ENCODE measurements at regions not wholly inside any gene's neighbourhood (a gene's known extent, or its start where the extent isn't known, plus 50 kb on each side); places are given as distances from the start of the nearest gene placed in this dataset.

DNA sequence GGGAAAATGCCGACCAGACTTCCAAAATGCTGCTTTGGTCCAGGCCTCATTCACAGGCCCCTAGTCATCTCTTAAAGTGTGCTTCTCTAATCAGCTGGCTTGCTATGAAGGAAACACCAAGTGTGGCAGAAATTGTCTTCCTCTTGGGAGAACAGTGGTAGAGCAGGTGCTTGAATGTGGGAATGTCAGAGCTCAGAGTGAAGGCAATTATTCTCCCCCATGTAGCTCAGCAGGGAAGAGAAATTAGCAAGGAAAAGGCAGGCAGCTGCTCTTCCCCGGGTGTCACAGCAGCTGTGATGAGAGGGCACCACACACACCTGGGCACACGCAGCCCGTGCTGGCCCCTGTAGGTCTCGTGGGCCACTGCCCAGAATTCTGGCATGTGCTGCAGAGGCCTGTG is 358.5 kb downstream of the WDR72 start:
- no peak for DNase-seq (ENCODE audit: low read depth in 2 of 2)

DNA sequence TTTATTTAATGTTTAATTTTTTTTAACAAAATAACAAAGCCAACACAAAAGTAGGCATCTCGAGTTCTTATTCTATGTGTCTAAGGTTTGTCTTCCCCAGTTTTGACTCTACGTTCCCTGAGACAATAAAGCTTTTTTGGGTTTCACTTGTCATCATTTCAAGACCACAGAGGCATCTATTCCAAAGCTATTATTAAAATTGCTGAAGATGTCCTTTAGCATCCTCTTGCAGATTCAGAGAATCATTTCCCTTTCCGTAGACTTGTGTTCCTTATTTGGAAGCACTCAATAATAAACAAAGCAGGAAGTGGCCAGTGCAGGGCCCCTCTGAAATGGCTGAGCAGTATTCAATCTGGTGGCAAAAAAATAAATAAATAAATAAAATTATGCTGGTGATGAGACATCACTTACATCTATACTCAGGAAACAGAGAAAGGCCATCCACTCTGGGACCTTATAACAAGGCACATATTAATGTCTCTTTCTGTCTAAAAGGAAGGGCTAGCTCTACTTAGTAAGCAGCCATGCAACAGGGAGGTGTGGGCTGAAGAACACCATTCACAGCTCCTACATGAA is 362.3 kb downstream of the WDR72 start:
- DNase-seq (ENCODE audit: low read depth in 2 of 2): no peak

DNA sequence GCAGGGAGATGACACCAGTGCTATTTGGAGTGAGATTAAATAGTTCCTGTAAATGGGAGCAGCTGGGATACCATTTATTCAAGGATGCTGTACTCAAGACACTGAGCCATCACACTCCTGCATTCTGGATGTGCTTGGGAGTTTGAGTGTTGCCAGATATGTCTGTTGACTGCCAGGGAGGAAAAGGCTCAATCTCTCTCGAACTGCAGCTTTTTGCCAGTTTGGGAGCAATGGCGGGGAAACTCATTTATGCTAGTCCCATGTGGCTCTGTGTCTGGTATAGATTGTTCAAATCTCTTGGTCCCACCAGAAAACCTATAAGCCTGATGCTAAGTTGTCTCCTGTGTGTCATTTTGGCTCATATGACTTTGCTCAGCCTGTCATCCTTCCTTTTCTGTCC is 363.6 kb downstream of the WDR72 start:
- no peak for DNase-seq (ENCODE audit: low read depth in 2 of 2)

DNA sequence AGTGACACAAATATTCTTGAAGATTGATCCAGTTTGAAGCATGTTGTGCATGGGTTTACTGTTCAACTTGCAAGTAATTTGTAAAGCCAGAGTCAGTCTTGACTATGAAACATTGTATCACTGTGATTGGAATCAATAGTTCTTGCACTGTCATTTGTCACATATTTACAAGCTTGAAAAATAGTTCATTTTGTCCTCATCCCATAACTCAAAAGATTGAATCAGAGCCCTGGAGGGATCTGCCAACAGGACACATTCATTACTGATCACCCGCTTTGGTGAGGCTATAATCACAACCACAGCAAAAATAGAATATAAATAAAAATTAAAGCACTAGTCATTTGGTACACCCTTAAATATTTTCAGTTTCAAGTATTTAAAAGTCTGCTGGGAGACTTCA is 368.9 kb downstream of the WDR72 start:
- DNase-seq (ENCODE audit: low read depth in 2 of 2): no peak

DNA sequence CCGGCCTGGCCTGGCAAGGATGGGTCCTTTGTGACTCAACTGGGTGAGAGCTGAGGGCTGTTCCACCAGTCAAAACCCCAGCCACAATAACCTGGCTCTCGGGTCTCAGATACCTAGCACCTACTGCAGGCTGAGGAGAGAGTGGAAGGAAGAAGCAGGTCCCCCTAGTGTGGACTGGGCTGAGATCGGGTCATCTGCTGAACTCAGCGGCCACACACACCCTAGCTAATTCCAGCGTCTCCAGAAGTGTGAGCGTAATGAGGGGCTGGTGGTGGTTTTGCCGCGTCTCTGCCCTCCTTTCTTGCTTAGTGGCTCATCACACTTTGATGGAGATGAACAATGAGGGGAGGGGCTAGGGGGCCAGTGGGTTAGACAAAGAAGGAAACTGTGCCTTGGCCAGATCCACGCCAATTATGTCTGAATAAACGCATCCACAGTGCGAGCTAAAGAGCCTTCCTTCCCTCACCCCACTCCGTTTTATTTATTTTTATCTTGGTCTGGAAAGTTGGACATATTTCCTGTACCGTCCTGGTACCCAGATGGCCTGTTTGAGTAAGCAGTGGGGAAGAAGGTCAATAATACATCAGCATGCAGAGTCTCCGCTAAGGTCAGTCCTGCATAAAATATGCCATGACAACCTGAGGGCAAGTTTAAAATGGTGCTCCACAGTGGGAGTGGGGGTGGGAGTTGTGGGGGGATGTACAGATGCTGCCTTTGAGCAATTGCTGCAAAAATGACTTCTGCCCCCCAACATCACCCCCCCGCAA is 370.0 kb downstream of the WDR72 start:
- no peak for DNase-seq (ENCODE audit: low read depth in 2 of 2)

DNA sequence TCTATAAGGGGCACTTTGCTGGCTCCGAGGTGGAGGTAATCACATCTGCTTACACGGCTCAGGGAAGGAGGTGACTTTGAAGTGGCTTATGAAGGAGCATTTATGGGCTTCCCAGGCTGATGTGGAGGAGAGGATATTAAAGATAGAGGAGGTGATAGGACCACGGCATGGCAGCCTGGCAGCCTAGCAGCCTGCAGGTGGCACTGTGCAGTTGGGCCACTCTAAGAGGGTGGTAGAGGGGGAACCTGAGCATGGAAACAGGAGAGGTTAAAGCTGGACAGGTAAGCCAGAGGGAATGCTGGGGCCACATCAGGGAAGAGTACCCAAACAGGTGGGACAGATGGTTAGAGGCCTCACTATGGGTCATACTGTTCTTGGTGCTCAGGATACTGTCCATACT is 375.0 kb downstream of the WDR72 start:
- no peak for DNase-seq (ENCODE audit: low read depth in 2 of 2)

DNA sequence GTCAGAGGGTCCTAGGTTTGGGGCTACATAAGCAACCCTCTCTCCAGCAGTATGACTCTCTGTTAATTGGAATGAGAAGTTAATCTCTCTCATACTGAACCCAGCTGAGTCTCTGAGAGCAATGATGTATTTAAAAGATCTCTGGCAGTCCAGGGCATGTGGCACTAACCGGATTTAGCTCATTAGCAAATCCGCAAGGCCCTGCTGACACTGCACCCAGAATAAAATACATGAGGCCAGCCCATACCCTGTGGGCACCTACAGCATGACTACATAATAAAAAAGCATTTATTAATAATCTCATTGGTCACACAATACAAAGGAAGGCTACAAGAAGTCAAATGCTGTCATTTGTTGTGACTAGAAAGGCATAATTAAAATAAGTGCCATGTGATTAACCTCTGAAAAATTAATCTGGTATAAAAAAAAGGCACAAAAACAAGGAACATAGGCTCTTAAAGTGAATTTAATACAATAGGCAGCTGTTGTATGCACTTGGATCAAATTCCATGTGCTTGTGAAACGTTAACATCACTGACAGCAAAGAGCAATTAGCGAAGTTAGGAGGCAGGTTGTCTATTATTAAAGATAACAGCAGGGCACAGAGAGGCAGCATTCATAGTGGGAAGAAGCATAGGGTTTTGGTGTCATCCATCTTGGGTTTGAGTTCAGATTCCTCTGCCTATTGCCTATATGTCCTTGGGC is 381.2 kb downstream of the WDR72 start:
- DNase-seq (ENCODE audit: low read depth in 2 of 2): no peak

DNA sequence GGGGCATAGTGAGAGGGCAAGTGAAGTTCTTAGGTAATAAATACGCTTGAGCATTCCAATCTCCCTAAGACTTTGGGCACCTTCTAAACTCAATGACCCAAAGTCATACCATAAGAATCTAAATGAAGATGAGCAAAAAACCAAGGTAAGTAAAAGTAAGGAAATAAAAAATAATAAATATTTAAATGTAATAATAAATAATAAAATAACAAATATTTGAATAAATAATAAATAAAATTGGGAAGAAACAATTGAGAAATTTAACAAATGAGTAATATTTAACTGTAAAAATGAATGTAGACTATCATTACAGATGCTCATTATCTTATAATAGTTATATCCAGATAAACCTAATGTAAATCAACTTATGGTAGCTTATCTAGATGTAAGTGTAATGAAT is 391.7 kb downstream of the WDR72 start:
- DNase-seq (ENCODE audit: low read depth in 2 of 2): no peak

DNA sequence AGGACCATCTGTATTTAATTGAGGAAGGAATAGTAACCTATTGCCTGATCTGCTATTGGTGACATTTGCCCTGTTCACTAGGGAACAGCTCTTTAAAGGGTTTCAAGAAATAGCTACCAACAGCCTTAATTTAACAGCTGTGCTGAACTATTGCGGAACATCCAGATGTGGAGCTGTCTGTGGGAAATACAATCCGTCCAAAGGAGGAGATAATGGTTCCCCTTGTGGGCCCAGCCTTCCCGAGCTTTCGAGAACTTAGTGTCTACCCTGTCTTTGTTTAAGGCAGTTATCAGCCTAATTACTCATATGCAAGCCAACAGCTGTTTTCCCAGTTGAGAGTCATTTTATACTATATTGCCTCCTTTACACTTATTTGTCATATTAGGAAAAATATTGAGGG is 398.6 kb downstream of the WDR72 start:
- no peak for DNase-seq (ENCODE audit: low read depth in 2 of 2)

DNA sequence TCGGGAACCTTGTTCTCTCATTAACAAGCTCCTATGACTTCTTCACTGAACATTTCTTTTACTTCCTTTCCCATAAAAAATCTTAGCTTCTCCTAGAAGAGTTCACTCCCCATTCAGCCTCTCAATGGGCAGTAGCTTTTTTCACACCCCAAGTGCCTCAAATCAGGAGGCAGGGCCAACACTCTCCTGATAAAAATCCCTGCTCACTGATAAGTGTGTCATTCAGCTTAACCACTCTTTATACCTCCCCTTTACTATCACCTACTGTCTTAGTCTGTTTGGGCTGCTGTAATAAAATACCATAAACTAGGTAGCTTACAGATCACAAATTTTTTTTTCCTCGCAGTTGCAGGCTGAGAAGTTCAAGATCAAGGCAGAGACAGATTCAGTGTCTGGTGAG is 400.4 kb downstream of the WDR72 start:
- no peak for DNase-seq (ENCODE audit: low read depth in 2 of 2)

DNA sequence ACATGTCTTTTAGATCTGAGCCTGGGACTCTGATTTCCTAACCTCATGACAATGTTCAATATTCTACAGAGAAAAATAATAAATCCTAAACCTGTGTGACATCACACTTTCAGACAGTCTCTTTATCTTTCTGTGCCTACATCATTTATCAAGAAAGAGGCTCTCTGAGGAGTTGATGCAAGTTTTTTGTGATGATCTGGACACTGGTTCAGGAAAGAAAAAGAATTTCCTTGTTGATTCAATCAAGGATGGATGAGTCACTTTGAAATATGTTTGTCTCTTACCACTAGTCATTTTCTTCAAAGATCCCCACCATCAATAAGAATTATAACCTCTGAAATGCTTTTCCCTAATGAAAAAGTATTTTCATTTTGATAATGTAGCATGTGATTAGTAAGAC is 404.6 kb downstream of the WDR72 start:
- DNase-seq (ENCODE audit: low read depth in 2 of 2): no peak

DNA sequence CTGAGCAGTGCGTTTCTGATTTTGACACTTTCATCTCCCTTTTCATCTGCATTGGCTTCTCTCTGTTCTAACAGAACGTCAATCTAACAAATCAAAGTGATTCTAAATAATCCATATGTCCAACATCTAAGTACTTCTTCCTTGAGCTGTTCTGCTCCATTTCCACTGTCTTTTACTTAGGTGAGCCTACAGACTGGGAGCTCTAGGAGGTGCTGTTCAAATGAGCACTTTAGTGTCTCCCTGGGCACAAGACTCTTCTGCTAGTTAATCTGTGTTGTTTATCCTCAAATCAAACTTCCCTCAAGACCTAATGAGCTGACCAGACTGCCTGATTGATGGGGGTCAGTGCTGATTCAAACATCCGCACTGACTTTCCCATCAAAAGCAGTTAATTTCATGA is 408.1 kb downstream of the WDR72 start:
- no peak for DNase-seq (ENCODE audit: low read depth in 2 of 2)

DNA sequence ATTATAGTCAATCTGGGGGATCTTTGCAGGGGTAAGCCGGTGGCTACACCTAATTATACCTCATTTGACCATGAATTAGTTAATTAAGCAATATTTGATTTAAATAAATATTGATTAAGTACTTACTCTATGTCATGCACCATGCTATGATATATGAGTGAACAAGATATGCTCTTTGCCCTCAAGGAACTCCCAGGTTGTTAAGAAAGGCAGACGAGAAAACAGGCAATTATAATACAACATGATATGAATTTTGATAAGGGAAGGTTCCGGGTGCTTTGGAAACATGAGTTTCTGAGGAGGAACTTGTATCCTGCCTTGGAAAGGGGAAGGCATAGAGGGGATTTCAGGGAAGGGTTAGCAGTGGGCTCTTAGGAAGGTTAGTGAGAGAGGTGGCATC is 412.9 kb downstream of the WDR72 start:
- DNase-seq (ENCODE audit: low read depth in 2 of 2): no peak

DNA sequence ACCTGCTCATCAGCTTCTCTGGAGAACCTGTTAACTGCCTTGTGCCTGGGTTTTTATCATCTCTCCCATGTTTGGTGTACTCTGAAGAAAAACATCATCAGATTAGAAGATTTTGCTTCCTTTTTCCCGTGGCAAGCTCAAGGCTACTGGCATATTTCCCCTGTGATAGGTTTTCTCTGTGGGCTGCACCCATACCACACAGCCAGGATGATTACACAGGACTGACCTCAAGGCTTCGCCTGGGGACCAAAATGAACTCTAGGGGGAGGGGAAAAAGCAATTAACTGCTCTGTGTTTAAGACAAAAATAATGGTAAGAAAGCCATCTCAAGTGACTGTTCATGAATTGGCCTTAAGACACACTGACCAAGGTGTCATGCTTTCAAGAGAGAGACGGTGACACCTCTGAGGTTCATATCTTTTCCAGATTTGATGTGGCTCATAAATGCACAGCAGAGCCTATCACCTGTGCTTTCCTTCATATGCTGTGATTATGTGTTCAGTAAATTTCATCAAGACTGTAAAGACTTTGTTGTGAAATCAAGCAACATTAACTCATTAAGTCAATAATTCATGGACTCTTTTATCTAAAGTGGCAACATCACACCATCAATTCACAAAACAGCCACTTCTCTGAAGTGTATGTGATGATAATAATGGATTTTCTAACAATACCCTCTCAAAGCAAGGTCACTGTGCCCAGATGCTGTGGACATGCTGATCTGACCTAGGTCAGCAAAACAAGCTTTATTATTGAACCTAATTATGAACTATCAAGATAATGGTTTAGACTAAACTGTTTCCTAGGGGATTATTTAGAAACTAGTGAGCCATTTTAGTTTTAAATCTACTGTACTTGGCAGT is 427.9 kb downstream of the WDR72 start:
- no peak for DNase-seq (ENCODE audit: low read depth in 2 of 2)

DNA sequence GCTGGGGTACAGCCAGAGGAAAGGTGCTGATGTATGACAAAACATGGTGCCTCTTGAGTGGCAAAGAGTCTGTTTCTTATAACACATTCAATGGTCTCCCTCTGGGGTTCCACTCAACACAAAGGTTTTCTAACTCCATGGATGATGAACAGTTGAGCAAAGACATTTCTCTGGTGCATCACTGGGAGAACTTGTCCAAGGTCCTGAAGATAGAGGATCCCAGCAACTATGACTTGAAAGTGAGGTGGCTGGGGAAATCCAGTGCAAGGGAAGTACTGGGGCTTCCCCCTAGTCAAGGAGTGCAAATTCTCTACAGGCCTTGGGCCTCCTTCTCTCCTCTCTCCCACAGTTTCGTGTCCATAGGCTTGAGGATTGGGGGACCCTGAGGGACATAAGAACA is 431.1 kb downstream of the WDR72 start:
- DNase-seq (ENCODE audit: low read depth in 2 of 2): no peak

DNA sequence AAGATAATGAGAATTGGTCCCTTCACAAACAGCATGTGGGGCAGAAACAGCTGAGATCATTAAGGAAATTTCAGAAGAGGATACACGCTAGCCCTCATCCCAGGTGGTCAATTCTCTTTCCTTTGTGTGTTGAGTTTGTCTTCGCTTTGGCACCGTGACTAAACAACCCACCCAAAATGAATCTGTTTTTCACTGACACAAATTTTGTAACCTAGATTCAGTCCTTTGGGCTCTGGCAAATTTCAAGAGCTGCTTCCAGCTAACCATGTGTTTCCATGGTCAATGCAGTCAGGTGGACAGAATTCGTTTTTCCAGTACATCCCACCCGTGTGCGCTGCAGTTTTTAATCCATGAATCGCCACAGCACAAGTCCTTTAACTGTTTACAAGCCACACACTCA is 435.4 kb downstream of the WDR72 start:
- DNase-seq (ENCODE audit: low read depth in 2 of 2): no peak

DNA sequence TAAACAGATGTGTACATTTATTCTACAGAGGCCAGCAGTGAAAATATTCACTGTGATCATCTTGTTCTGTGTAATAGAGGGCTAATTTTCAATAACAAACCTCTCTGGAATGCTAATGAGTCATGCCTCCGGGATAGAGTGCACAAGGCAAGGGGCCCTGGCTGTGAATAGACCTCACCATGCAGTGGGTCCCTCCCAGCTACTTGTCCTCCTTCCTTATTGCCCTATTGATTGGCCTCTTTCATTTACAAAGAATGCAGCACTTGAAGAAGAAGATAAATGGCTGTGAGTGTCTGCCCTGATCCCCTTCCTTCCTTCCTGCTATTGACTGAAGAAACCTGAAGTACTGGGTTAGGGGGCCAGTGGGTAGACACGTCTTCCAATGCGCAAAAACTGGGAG is 436.3 kb downstream of the WDR72 start:
- no peak for DNase-seq (ENCODE audit: low read depth in 2 of 2)

DNA sequence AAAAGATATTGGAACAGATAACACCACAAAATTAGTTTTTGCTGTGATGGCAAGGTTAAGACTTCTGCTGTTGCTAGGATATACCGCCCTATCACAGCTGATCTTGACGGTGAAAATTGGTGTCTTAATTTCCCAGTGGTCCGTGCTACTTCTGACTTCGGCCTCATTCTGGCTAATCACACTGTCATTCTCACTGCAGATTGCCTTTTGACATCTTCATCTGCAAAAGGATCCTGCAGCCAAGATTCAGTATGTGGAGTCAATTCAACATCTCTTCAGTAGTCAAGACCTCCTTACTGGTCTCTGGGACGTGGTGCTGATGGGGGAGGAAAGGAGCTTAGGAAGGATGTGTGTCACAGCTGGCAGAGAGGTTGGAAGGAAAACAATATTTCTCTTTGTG is 438.6 kb downstream of the WDR72 start:
- no peak for DNase-seq (ENCODE audit: low read depth in 2 of 2)

DNA sequence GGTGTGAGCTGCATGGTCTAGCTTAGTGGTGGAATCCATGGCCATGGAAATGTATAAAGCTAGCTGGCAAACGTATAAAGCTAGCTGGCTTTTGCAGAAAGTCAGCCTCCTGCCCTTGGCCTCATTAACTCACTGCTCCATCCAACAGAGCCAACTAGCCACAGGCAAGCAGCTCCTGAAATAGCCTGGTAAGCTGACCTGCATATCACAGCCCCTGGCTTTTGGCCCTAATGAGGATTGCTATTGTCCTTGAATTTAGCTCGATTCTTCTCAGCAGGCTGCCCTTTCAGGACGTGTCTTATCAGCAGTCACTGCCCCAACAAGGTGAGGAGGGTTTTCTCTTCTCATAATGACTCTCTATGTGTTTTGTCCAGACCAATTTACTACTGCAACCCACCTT is 446.8 kb downstream of the WDR72 start:
- no peak for DNase-seq (ENCODE audit: low read depth in 2 of 2)

DNA sequence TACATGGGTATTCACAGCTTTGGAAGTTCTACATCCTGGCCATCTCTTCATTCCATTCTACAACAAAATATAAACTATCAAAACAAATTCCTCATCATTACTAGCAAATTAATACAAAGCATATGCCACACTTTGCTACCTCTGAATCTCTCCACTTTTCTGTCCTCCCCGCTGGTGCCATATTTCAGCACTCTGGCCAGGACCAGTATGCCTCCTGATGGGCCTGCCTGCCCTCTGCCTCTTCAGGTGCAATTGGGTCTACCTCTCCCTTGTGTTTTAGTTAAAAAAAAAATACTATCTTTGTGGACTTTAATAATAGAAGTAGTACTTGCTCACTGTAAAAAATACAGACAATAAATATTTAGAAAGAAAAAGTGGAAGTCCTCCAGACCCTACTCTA is 448.8 kb downstream of the WDR72 start:
- DNase-seq (ENCODE audit: low read depth in 2 of 2): no peak

DNA sequence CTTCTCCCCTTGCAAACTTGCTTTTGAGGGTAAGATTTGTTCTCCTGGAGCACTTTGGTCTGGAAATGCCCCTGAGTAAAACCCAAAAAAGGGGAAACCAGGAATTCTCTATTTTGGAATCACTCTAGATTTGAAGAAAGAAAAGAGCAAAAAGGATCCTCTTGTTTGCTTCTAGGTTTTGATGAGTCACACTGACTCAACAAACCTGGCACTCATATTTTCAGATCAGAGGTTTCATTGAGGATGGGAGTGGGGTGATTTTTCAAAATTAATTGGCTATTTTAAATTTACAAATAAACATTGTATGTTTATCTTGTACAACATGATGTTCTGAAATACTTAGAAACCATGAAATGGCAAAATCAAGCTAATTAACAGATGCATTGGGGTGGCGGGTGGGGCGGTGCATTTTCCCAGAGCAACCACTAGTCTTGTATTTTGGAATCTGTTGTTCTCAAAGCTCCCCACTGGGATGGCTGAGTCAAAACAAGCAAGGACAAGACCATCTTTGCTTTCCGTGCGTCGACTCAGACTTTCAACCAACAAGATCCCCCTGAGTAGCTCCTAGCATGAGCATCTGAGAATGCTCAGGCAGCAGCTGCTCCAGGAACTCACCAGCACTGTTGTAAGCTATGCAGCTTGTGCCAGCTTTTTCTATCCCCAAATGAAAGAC is 451.4 kb downstream of the WDR72 start:
- DNase-seq (ENCODE audit: low read depth in 2 of 2): no peak

DNA sequence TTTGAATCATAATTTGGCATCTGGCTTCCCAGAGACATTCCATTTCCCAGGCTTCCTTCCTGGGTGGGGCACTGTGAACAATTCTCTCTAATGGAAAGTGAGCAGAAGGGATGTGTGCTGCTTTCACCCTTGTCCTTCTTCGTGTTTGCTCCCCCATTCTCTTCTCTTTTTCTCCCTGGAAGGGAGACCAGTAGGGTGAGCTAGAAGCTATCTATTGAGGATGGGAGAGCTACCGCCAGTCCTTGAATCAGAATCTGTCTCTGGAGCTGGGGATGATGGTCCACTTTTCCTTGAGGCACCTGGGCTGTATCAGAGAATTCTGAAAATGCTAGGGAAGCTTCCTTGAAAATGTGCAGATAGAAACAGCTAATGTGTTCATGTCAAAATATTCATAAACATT is 453.9 kb downstream of the WDR72 start:
- DNase-seq (ENCODE audit: low read depth in 2 of 2): no peak

All from dermis microvascular lymphatic vessel endothelial cell (primary cell).